HG03139 (cell line): ENCODE measurements at regions not wholly inside any gene's neighbourhood (a gene's known extent, or its start where the extent isn't known, plus 50 kb on each side); places are given as distances from the start of the nearest gene placed in this dataset.
"Not testable (repeated sequence)": the region's sequence is repeated elsewhere in the genome, so short reads cannot be mapped to it uniquely, and the experiment has no call there.

Experiments
- ATAC-seq: cut with Tn5 transposase; IDR thresholded peaks from one replicate; pipeline ENCODE4 v1.9.1; 2021; ENCODE audit not compliant: unreplicated experiment

- no peak for ATAC-seq
These were observed 57.1 kb downstream of the GRIN2B start for GRCh38 chr12:13924286-13924685.

GRCh38 chr12:13918897-13919296 is 62.5 kb downstream of the GRIN2B start:
- no peak for ATAC-seq

DNA sequence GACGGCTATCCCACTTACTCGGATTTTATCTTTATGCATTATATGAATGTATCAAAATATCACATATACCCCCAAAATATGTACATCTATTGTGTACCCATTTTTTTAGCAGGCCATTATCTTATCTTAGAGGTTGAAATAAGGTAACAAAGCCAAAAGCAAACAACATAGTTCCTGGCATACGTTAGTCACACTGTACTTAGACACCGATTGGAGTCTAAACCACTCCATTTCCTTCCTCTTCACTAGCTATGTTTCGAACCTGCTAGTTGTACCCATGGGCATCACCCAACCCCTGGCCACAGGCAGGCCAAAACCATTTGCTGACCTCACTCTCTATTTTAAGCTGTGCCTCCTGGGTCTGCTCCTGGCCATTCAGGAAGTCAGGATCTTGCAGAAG is 66.3 kb downstream of the GRIN2B start:
- ATAC-seq, result no peak

GRCh38 chr12:13913371-13913770 is 68.0 kb downstream of the GRIN2B start:
- ATAC-seq, result no peak

- no peak for ATAC-seq
These were observed 69.4 kb downstream of the GRIN2B start for GRCh38 chr12:13911756-13912554.

DNA sequence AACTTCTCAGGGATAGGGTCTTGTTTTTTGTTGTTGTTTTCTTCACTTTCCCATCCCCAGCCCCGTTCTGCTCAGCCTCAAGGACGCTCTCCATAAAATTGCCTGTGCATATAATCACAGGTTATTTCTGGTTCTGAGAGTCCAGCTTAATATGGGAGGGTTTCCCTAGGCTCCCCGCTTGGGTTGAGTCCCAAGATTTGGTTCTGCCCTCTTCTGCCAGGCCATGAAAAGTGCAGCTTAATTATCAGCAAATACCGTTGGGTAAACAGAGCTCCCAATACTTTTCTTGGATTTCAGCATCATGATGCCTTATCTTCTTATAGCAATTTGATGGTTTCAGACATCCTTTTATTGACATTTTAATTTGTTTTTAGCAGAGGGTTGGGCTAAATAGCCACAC is 75.6 kb downstream of the GRIN2B start:
- ATAC-seq, result no peak

GRCh38 chr12:13900718-13901117 is 80.7 kb downstream of the GRIN2B start:
- ATAC-seq, result no peak

- not testable (repeated sequence) for ATAC-seq
These were observed 83.0 kb downstream of the GRIN2B start for GRCh38 chr12:13898387-13898786.

DNA sequence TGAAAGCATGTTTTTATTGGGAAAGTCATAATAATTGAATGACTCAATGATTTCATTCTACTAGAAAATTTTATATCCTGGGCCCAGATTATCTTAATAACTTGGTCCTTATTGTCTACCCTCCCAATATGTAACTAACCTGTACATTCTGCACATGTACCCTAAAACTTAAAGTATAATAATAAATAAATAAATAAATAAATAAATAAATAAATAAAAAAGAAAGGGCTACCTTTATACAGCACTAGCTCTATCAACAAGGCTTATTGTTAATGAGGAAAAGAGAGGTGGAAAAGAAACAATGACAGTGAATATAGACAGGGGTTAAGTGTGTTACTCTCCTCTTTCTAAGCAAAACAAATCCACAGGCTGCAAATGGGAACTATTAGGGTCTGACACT is 83.6 kb downstream of the GRIN2B start:
- ATAC-seq, result no peak

DNA sequence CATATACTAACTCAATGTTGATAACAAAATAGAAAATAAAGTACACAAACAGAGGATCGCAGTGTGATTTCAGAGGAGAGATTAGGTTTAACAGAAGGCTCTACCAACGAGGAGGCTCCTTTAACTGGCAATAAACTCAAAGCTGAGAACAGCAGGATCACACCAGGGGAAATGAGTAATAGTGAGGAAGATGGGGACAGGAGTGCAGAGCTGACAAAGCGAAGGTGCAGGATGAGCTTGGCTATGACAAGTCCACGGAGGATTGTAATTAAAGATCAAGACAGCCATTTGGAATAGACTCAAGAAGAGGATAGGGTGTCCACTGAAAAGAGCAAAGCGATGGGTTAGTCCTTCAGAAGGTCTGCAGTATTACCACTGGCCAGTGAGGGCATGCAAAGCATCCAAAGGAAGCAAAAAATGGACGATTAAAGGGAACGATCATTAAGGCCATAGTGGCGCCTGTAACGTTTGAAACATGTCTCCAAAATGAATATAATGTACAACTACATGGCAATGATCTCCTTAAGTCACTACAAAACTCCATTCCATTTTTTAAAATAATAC is 85.3 kb downstream of the GRIN2B start:
- no peak for ATAC-seq

DNA sequence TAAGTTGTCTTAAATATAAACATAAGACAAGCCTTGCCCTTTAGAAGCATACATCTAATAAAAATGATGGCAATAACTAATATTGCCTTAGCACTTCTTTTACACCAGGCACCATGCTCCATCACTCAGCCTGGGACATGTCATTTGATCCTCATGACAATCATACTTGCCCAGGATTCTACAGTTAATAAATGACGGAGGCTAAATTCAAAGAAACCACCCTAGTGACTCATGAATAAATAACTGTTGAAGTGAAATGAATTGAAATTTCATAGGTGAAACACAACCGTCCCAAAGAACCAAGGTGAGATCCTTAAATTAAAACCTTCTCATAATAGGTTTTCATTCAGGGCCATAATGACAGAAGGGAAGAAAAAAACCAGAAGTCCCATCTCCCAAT is 89.5 kb downstream of the GRIN2B start:
- ATAC-seq, result no peak

DNA sequence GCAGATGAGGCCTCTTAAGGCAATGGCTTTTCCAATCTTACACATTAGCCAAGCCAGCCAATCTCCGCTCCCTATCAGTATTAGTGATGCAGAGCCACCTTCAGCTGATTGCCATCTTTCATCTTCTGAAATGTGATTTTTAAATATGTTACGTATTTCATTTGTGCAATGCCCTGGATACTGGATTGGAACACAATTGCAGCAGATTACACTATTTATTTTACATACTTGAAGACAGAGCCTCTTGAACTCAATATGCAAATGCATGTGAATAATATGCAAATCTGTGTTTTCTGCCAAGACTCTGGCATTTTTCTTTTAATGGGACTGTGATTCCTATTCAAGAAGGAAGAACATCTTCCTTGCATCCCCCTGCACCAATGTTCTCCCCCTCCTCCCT is 90.5 kb downstream of the GRIN2B start:
- no peak for ATAC-seq

- no peak for ATAC-seq
These were observed 93.5 kb downstream of the GRIN2B start for GRCh38 chr12:13887779-13888388.

- ATAC-seq, result no peak
These were observed 99.2 kb downstream of the GRIN2B start for GRCh38 chr12:13882176-13882575.

GRCh38 chr12:13880613-13881012 is 100.8 kb downstream of the GRIN2B start:
- no peak for ATAC-seq

DNA sequence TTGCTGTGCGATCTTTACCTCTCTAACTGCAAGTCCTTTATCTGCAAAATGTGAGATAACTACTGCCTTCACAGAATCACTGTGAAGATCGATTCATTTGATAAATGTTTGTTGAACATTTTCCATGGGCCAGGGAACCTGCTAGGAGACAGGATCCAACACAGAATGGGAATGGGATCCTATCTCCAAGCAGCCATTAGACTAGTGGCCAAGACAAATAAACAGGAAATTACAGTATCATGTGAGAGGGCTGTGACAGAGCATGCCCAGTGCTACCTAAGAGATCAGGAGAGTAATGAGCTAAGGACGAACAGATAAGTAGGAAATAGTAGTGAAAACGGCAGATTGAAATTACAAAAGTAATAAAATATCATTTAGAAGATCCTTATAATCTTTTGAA is 105.7 kb downstream of the GRIN2B start:
- ATAC-seq, result no peak

- no peak for ATAC-seq
These were observed 111.1 kb downstream of the GRIN2B start for GRCh38 chr12:13870255-13870654.

DNA sequence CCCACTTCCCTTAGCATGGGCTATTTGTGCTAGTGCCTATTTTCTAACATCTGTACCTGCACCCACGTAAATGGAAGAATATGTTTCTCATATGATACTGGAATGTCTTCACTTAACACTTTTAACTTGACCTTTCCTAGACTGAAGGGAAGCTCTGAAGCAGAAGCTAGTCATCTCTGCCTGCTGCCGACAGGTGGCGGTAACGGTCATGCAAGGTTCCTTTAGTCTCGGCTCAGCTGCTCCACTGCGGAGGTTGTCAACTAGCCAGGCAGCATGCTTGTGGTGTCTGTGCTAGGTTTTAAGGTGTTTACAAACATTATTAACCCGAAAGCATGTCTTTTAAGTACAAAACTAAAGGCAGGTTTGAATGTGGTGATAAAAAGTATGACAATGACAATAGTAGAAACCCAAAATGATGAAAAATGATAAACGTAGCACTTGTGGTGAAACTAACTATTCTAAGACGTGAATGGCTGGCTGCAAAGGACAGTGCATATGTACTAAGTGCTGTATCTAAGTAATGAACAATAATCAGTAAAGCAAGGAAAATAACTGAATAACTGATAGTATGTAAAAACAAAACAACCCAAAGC is 117.2 kb downstream of the GRIN2B start:
- ATAC-seq, result peak; percentile 86

- no peak for ATAC-seq
These were observed 123.7 kb downstream of the GRIN2B start for GRCh38 chr12:13857750-13858149.

GRCh38 chr12:13853471-13853870 is 127.9 kb downstream of the GRIN2B start:
- no peak for ATAC-seq

DNA sequence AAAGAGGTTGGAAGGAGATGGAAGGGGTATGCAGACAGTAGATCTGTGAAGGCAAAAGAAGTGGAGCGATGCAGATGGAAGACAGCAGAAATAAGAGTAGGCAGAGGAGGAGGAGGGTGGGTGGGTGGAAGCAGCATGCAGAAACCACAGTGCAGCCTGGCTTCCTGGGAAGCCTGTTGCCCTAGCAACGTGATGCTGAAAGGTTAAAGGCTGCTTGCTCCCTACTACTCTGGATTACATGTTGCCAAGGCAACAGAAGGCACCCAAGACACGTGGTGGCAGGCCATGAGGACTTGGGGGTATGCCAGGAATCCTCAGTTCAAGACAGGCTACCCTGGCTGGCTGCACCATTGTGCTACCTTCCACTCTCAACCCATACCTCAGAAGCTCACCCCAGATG is 129.6 kb downstream of the GRIN2B start:
- no peak for ATAC-seq

DNA sequence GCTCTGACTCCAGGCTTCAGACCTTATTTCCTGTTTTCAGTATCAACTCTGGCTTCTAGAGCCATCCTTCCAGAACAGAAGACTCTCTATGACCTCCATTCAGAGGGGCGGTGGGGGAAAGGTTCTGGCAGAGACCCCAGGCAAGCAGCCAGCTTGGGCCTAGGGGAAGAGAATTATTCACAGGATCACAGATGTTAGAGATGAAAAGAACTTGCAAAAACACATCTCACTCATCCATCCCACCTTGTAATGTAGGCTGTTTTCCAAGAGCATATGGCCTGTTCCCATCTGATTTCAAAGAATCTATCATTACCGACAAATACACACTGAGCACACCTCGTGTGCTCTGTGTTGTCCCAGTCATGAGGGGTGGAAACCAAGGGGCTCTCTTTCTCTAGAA is 131.9 kb downstream of the GRIN2B start:
- no peak for ATAC-seq
